ENCODE measurements at regions not wholly inside any gene's neighbourhood (a gene's known extent, or its start where the extent isn't known, plus 50 kb on each side); places are given as distances from the start of the nearest gene placed in this dataset.

GRCh38 chr18:43393174-43393573 lies 115.9 kb upstream of the SYT4 start:
- TF ChIP-seq CTCF (IDR thresholded peaks at IDR 0.05) (no peak), POLR2A (IDR thresholded peaks at IDR 0.05) (no peak)
